Heart right ventricle (tissue), 16 donors: ENCODE measurements at regions not wholly inside any gene's neighbourhood (a gene's known extent, or its start where the extent isn't known, plus 50 kb on each side); places are given as distances from the start of the nearest gene placed in this dataset.

ENCODE experiments used
- ATAC-seq, 8 donors: fragments of 200-7000 bp; cut with Tn5 transposase; one replicate each; pipeline ENCODE4 v1.9.1; 2020; ENCODE audit warnings: mild to moderate bottlenecking in 8 of 8, moderate library complexity in 8 of 8, moderate number of reproducible peaks in 1 of 8
- DNase-seq, 2 donors: peaks; one replicate each; pipeline ENCODE4 v3.0.0-alpha.2; 2020
- H3K27ac ChIP-seq, 10 donors: fragments of 200-600 bp; sonication (generic) in 2 of 10; one replicate each; pipeline versions ENCODE4 v1.5.0 to v1.8.0; 2020 to 2022; ENCODE audit warnings: mild to moderate bottlenecking in 3 of 10
- H3K27me3 ChIP-seq, 7 donors: fragments of 200-600 bp; one replicate each; pipeline ENCODE4 v1.8.0; 2021 to 2022; ENCODE audit warnings: mild to moderate bottlenecking in 2 of 7
- H3K36me3 ChIP-seq, 9 donors: fragments of 200-600 bp; sonication (generic) in 1 of 9; one replicate each; pipeline versions ENCODE4 v1.5.0 to v1.8.0; 2020 to 2022; ENCODE audit warnings: mild to moderate bottlenecking in 2 of 9
- H3K4me1 ChIP-seq, 9 donors: fragments of 200-600 bp; sonication (generic) in 1 of 9; one replicate each; pipeline versions ENCODE4 v1.5.0 to v1.8.0; 2020 to 2022; ENCODE audit warnings: mild to moderate bottlenecking in 4 of 9
- H3K4me3 ChIP-seq, 10 donors: fragments of 200-600 bp; sonication (generic) in 2 of 10; one replicate each; pipeline versions ENCODE4 v1.5.0 to v1.8.0; 2020 to 2022; ENCODE audit warnings: mild to moderate bottlenecking in 7 of 10, moderate library complexity in 2 of 10
- H3K9me3 ChIP-seq, 11 donors: fragments of 200-600 bp in 10 of 11; sonication (generic) in 2 of 11; one replicate each; pipeline versions ENCODE4 v1.5.0 to v1.8.0; 2013 to 2022; ENCODE audit warnings: mild to moderate bottlenecking in 2 of 11, control low read depth in 1 of 11, moderate library complexity in 1 of 11
- WGBS, 2 donors: extraction: QIAGEN DNeasy Blood & Tissue Kit; methylation state at CpG; one replicate each; pipeline ENCODE4 v1.1.7; 2013; ENCODE audit warnings: inconsistent platforms in 1 of 2; 5-methylcytosine and 5-hydroxymethylcytosine counted together
- intact Hi-C, 10 donors: fragments of 100-400 bp; cut with DNase I; formaldehyde crosslinking; loops; one replicate each; pipeline versions ENCODE4 v1.11.1 to v1.14.2; 2022
- TF ChIP-seq, protein P1 (sequence below), 9 donors: fragments of 200-600 bp; sonication (generic) in 2 of 9; IDR thresholded peaks; one replicate each; pipeline versions ENCODE4 v1.5.0 to v1.8.0; 2021 to 2022; ENCODE audit warnings: antibody characterized with exemption in 9 of 9, mild to moderate bottlenecking in 5 of 9, moderate library complexity in 1 of 9
- donor health status: Arrhythmogenic right ventricular cardiomyopathy.
- donor health status: ischemic (EF 13 %, LVEDD 7.1; RV severe dilation, severe dysfunction).
- donor health status: healthy with polysubstance abuse.
- donor health status: DM: no; HTN: yes; CAD: no.
- donor health status: DM: no; HTN: no; CAD: no.
- donor health status: ischemic (EF 25% LVEDD 6.9; RV normal size, moderate dysfunction).
- donor health status: ischemic (EF 25% LVEDD 5.7; RV mildly dilated, moderate dysfunction).
- donor health status: healthy.
- donor health status: DM: yes; HTN: yes; CAD: no.
- donor health status: Ischemic cardiomyopathy.
- donor health status: ischemic (EF 35%, LVEDD 5.7; RV mildly dilated, moderate dysfunction).
- donor health status: nonischemic (EF 11% LVEDD 7.7; RV severe dilation, severe dysfunction).
- donor health status: DM: yes; HTN: yes; CAD: no.
- donor health status: PGD.
- donor health status: ischemic (EF 29% LVEDD 5.4; RV normal size, mild dysfunction).
- donor health status: nonischemic (EF 23%, LVEDD 6.1; RV moderate dilation, normal function).

DNA sequence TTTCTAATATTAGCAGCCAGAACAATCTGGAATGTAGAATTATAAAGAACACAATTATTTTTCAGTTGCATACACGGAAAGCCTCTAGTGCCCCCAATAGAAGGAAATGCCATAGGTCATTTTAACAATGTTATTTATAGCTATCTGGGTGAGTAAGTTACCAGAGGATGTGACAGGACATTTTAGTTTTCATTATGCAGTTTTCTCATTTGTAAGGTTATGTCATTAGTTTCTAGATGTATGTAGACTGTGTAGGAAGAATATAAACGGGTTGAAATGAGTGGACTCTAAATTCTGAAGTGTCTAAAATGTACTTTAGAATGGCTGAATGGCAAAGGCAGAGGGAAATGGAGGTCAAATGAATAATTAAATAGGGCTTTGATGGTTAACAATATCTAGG is 213.3 kb downstream of the DTHD1 start:
- DNase-seq (no peak), ATAC-seq (no peak)
- TF ChIP-seq, protein P1, sequence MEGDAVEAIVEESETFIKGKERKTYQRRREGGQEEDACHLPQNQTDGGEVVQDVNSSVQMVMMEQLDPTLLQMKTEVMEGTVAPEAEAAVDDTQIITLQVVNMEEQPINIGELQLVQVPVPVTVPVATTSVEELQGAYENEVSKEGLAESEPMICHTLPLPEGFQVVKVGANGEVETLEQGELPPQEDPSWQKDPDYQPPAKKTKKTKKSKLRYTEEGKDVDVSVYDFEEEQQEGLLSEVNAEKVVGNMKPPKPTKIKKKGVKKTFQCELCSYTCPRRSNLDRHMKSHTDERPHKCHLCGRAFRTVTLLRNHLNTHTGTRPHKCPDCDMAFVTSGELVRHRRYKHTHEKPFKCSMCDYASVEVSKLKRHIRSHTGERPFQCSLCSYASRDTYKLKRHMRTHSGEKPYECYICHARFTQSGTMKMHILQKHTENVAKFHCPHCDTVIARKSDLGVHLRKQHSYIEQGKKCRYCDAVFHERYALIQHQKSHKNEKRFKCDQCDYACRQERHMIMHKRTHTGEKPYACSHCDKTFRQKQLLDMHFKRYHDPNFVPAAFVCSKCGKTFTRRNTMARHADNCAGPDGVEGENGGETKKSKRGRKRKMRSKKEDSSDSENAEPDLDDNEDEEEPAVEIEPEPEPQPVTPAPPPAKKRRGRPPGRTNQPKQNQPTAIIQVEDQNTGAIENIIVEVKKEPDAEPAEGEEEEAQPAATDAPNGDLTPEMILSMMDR (IDR thresholded peaks at IDR 0.05) = no peak
- Histone ChIP-seq H3K9me3 (no peaks in the 10 kb centered on the region), H3K4me3 (no peak overlapping the region), H3K4me1 (no peaks in the 10 kb centered on the region), H3K36me3 (no peaks in the 10 kb centered on the region), H3K27ac (no peak overlapping the region), H3K27me3 (no peaks in the 10 kb centered on the region)
- intact Hi-C loops = no loop called here
- 51 to 58% methylated on average over 2 of the region's 2 CpGs for WGBS, 2 donors

DNA sequence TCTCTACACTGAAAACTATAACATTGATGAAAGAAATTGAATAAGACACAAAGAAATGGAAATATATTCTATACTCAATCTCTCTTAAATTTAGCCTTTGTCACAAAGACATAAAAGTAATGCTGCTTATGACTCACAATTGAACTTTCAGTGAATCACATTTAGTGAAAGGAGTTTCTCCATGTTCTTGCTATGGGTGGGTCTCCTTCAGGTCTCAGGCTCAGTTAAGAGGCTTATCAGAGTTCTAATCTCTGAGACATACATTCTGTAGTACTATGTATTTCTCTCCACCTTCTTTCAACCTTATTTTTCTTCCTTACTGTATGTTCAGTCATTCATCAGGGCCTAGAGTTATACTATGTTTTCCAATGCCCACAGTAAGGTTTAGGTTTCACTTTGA is 220.9 kb downstream of the DTHD1 start:
- intact Hi-C loops = no loop called here
- peaks cover 0 to 4% (median 0%) of the 10 kb centered on the region in 11 donors for H3K9me3 ChIP-seq
- no peaks in the 10 kb centered on the region for H3K36me3 ChIP-seq
- H3K4me3 ChIP-seq = no peak overlapping the region
- ATAC-seq (no peak), DNase-seq (no peak)
- TF ChIP-seq, protein P1 (IDR thresholded peaks at IDR 0.05) = no peak
- H3K4me1 ChIP-seq = no peaks in the 10 kb centered on the region
- no peak overlapping the region for H3K27ac ChIP-seq
- no peaks in the 10 kb centered on the region for H3K27me3 ChIP-seq

DNA sequence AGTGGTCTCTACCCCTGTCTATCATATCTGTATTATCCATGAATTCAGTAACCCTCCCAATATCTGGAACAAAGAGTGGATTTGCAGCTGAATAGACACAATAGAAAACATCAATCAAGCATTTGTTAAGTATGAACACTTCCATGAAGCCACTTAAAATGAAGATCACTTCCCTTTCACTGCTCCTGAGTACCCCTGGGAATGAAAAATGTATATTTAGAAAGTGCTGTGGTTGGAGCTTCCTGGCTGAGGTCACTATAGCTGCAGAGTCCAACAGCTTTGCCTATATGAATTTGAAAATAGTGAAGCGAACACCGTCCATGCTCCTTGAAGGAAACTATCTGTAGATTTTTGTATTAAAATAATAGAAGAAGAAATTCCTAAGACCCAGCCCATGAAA is 227.0 kb downstream of the DTHD1 start:
- no peaks in the 10 kb centered on the region for H3K27me3 ChIP-seq
- no peak for ATAC-seq
- 59 to 78% methylated on average over 2 of the region's 2 CpGs for WGBS, 2 donors
- intact Hi-C loops = no loop called here
- no peak for DNase-seq
- H3K9me3 ChIP-seq = peaks cover 0 to 4% (median 0%) of the 10 kb centered on the region in 11 donors
- TF ChIP-seq, protein P1 (IDR thresholded peaks at IDR 0.05) = no peak
- H3K4me1 ChIP-seq = no peaks in the 10 kb centered on the region
- H3K36me3 ChIP-seq = no peaks in the 10 kb centered on the region
- no peak overlapping the region for H3K4me3 ChIP-seq
- no peak overlapping the region for H3K27ac ChIP-seq

DNA sequence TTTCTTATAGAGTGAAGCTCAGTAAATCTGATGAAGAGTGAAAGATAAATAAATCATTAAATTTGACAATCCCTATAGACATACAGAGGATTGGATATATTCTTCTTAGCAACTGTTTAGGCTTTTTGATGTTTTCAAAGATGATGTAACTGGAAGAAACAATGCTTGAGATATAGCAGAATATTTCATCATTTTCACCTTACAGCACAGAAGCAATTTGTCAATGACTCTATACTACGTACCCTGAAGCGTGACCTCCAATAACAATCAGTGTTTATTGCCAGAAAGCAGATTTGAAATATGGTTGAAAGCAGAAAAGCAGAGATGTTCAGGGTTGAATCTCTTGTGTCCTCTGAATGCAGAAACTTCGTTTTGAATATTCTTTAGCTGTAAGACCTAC is 228.4 kb downstream of the DTHD1 start:
- no peak for ATAC-seq
- no peak for DNase-seq
- H3K9me3 ChIP-seq = peaks cover 0 to 4% (median 0%) of the 10 kb centered on the region in 11 donors
- no peak overlapping the region for H3K27ac ChIP-seq
- no peaks in the 10 kb centered on the region for H3K36me3 ChIP-seq
- WGBS, 2 donors = 71 to 84% methylated on average over 3 of the region's 3 CpGs
- intact Hi-C loops = no loop called here
- no peaks in the 10 kb centered on the region for H3K27me3 ChIP-seq
- no peak overlapping the region for H3K4me3 ChIP-seq
- H3K4me1 ChIP-seq = no peaks in the 10 kb centered on the region
- TF ChIP-seq, protein P1 (IDR thresholded peaks at IDR 0.05) = no peak

DNA sequence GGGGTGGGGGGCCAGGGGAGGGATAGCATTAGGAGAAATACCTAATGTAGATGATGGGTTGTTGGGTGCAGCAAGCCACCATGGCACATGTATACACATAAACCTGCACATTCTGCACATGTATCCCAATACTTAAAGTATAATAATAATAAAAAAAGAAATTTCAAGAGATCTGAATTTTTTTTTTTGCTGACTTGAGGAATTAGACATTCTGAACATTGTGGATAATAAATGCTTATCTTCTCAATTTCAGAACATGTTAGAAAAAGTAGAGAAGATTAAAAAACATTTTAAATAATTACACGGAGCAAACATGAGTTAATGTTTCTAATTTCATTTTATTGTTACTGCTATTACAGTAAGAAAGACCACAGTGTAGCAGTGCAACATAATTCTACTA is 230.4 kb downstream of the DTHD1 start:
- Histone ChIP-seq H3K4me3 (no peak overlapping the region), H3K27me3 (no peaks in the 10 kb centered on the region), H3K36me3 (no peaks in the 10 kb centered on the region), H3K9me3 (peaks cover 0 to 4% (median 0%) of the 10 kb centered on the region in 11 donors), H3K27ac (no peak overlapping the region), H3K4me1 (no peaks in the 10 kb centered on the region)
- intact Hi-C loops = no loop called here
- no peak for ATAC-seq
- 86 to 93% methylated on average over 1 of the region's 1 CpG for whole genome bisulfite sequencing, 2 donors
- DNase-seq = no peak
- TF ChIP-seq, protein P1 (IDR thresholded peaks at IDR 0.05) = no peak
